Mucosa of descending colon (tissue), 3 donors: ENCODE measurements at regions not wholly inside any gene's neighbourhood (a gene's known extent, or its start where the extent isn't known, plus 50 kb on each side); places are given as distances from the start of the nearest gene placed in this dataset.
A peak's percentile ranks its signal among the peaks of the same experiment; 100 is the strongest.

ENCODE experiments used
- ATAC-seq: fragments of 200-7000 bp; cut with Tn5 transposase; one replicate; pipeline ENCODE4 v1.9.1; 2020; ENCODE audit warnings: mild to moderate bottlenecking, moderate library complexity
- DNase-seq, 3 donors: peaks; one replicate each; pipeline ENCODE4 v3.0.0-alpha.2; 2020
- H3K36me3 ChIP-seq: fragments of 200-600 bp; one replicate; pipeline ENCODE4 v1.8.0; 2021; ENCODE audit warnings: low read depth, mild to moderate bottlenecking
- H3K4me1 ChIP-seq: fragments of 200-600 bp; one replicate; pipeline ENCODE4 v1.8.0; 2021; ENCODE audit warnings: low read depth, mild to moderate bottlenecking
- H3K4me3 ChIP-seq: fragments of 200-600 bp; one replicate; pipeline ENCODE4 v1.8.0; 2021; ENCODE audit warnings: mild to moderate bottlenecking
- H3K9me3 ChIP-seq: fragments of 200-600 bp; one replicate; pipeline ENCODE4 v1.8.0; 2021; ENCODE audit warnings: mild to moderate bottlenecking
- intact Hi-C, 2 donors: fragments of 100-400 bp; cut with DNase I in 1 of 2; cut with micrococcal nuclease in 1 of 2; formaldehyde crosslinking; loops; one replicate each; pipeline versions ENCODE4 v1.11.0 to v1.11.1; 2022; cut with DNase I, micrococcal nuclease
- TF ChIP-seq, protein P1 (sequence below): fragments of 200-600 bp; IDR thresholded peaks from one replicate; pipeline ENCODE4 v1.8.0; 2022; ENCODE audit warnings: antibody characterized with exemption, mild to moderate bottlenecking
- donor health status: DM: no; HTN: no; CAD: no; lungs with moderate emphysema.
- donor health status: DM: no; HTN: no; CAD: no.
- donor health status: DM: no; HTN: yes; CAD: no.

DNA sequence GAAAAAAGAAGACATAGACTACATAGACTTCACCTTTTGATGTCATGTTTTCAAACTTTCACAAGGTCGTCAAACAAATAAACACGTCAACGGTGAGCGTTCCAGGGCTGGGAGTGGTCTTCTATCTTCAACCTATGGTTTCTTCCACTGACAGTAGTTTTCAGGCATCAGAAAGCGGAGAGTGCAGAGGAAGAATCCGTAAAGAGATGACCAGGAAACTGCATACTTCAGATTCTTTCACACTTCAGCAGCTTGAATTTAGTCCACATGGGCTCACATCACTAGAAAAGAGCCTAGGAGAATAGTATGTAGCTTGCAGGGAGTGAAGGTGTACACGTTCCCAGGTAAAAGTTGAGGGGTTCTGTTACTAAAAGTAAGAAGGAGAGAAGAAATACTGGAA, 58.5 kb downstream of the NPY1R start:
- H3K4me3 ChIP-seq, result no peak overlapping the region
- no peaks in the 10 kb centered on the region for H3K4me1 ChIP-seq
- DNase-seq (no peak), ATAC-seq (no peak)
- no peaks in the 10 kb centered on the region for H3K9me3 ChIP-seq
- no peaks in the 10 kb centered on the region for H3K36me3 ChIP-seq
- TF ChIP-seq, protein P1, sequence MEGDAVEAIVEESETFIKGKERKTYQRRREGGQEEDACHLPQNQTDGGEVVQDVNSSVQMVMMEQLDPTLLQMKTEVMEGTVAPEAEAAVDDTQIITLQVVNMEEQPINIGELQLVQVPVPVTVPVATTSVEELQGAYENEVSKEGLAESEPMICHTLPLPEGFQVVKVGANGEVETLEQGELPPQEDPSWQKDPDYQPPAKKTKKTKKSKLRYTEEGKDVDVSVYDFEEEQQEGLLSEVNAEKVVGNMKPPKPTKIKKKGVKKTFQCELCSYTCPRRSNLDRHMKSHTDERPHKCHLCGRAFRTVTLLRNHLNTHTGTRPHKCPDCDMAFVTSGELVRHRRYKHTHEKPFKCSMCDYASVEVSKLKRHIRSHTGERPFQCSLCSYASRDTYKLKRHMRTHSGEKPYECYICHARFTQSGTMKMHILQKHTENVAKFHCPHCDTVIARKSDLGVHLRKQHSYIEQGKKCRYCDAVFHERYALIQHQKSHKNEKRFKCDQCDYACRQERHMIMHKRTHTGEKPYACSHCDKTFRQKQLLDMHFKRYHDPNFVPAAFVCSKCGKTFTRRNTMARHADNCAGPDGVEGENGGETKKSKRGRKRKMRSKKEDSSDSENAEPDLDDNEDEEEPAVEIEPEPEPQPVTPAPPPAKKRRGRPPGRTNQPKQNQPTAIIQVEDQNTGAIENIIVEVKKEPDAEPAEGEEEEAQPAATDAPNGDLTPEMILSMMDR, result no peak
- intact Hi-C loops, result no loop called here

DNA sequence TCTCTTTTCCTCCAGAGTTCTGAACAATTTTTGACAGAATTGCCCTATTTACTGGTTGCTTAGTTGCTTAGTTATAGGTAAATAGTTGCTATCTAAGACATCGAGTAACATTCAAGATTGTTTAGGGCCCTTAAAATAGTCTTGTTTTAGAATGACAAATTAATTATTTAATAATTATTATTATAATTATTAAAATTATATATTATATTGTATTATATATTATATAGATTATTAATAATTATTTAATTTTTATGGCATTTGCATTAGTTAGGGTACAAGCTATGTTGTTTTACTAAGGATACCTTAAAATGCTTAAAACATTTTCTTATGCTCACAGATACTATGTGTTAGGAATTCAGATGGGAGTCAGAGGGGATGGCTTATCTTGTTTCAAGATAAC, 59.2 kb downstream of the NPY1R start:
- TF ChIP-seq, protein P1, result no peak
- intact Hi-C loops, result no loop called here
- ATAC-seq (no peak), DNase-seq (no peak)
- Histone ChIP-seq H3K9me3 (no peaks in the 10 kb centered on the region), H3K36me3 (no peaks in the 10 kb centered on the region), H3K4me3 (no peak overlapping the region), H3K4me1 (no peaks in the 10 kb centered on the region)

GRCh38 chr4:163271555-163272127, 60.8 kb downstream of the NPY1R start:
- Histone ChIP-seq H3K9me3 (no peaks in the 10 kb centered on the region), H3K4me3 (no peak overlapping the region), H3K4me1 (no peaks in the 10 kb centered on the region), H3K36me3 (no peaks in the 10 kb centered on the region)
- intact Hi-C loops, result no loop called here
- no peak for DNase-seq
- TF ChIP-seq, protein P1, result no peak
- ATAC-seq, result no peak

DNA sequence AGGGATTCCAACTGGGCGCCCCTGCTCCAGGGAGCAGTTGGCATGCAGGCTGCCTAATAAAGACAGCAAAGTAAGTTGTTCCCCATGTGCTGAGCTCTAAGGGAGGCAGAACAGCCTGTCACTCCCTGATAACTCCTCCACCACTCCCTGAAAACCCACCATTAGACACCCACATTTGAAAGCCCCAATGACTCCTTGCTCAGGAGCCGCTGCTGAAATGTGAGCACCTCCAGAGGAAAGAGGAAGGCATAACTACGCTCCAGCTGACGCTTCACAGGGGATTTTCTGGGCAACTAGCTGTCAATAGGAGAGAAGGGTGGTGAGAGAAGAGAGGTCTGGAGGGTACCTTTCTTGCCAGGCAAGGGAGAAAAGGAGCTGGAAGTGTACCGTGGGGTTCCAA, 62.5 kb downstream of the NPY1R start:
- TF ChIP-seq, protein P1, result no peak
- Histone ChIP-seq H3K36me3 (no peaks in the 10 kb centered on the region), H3K4me1 (no peaks in the 10 kb centered on the region), H3K4me3 (no peak overlapping the region), H3K9me3 (no peaks in the 10 kb centered on the region)
- intact Hi-C loops, result no loop called here
- ATAC-seq (peak; percentile 8), DNase-seq (no peak)

DNA sequence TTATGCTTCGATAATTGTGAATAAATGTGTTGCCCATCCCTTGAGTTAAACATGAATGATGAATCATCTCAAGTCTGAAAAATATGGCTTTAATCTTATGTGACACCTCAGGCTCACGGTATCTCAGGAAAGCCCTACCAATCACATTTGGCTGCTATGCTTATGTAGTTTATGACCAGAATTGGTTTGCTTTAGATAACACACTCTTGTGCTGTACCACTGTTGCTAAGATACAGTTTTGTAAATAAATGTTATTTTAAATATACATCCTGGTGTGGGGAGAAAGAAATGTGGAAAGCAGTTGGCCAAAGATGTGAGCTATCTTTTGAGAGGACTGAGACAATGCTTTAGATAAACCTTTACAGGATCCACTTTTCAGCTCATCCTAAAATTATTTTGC, 63.2 kb downstream of the NPY1R start:
- Histone ChIP-seq H3K4me1 (no peaks in the 10 kb centered on the region), H3K9me3 (no peaks in the 10 kb centered on the region), H3K4me3 (no peak overlapping the region), H3K36me3 (no peaks in the 10 kb centered on the region)
- intact Hi-C loops, result no loop called here
- ATAC-seq (peak; percentile 99), DNase-seq (peak in 1 of 3 donors; percentile 27)
- TF ChIP-seq, protein P1, result no peak

- Histone ChIP-seq H3K4me1 (no peaks in the 10 kb centered on the region), H3K36me3 (no peaks in the 10 kb centered on the region), H3K9me3 (no peaks in the 10 kb centered on the region), H3K4me3 (no peak overlapping the region)
- intact Hi-C loops, result no loop called here
- TF ChIP-seq, protein P1, result no peak
- ATAC-seq, result no peak
- DNase-seq, result no peak
These were observed 67.5 kb downstream of the NPY1R start for GRCh38 chr4:163264934-163265333.
